Suprapubic skin (tissue), 3 donors: ENCODE measurements at regions not wholly inside any gene's neighbourhood (a gene's known extent, or its start where the extent isn't known, plus 50 kb on each side); places are given as distances from the start of the nearest gene placed in this dataset.

Source experiments
- EP300 ChIP-seq: sonication (generic); formaldehyde crosslinking; IDR thresholded peaks from one replicate; pipeline ENCODE4 v1.6.1; 2017; ENCODE audit warnings: antibody characterized with exemption
- POLR2A ChIP-seq, 2 donors: fragments of 450-650 bp; IDR thresholded peaks; one replicate each; pipeline ENCODE4 v1.6.1; 2017; ENCODE audit warnings: antibody characterized with exemption in 2 of 2, mild to moderate bottlenecking in 2 of 2, moderate library complexity in 2 of 2
- TF ChIP-seq, protein P1 (sequence below), 2 donors: fragments of 200-600 bp in 1 of 2; fragments of 450-650 bp in 1 of 2; sonication (generic) in 1 of 2; IDR thresholded peaks; one replicate each; pipeline ENCODE4 v1.5.1; 2016 to 2019; ENCODE audit warnings: antibody characterized with exemption in 2 of 2, mild to moderate bottlenecking in 1 of 2, moderate library complexity in 1 of 2

GRCh38 chr2:57558312-57558711, 488.3 kb upstream of the VRK2 start:
- TF ChIP-seq, protein P1, sequence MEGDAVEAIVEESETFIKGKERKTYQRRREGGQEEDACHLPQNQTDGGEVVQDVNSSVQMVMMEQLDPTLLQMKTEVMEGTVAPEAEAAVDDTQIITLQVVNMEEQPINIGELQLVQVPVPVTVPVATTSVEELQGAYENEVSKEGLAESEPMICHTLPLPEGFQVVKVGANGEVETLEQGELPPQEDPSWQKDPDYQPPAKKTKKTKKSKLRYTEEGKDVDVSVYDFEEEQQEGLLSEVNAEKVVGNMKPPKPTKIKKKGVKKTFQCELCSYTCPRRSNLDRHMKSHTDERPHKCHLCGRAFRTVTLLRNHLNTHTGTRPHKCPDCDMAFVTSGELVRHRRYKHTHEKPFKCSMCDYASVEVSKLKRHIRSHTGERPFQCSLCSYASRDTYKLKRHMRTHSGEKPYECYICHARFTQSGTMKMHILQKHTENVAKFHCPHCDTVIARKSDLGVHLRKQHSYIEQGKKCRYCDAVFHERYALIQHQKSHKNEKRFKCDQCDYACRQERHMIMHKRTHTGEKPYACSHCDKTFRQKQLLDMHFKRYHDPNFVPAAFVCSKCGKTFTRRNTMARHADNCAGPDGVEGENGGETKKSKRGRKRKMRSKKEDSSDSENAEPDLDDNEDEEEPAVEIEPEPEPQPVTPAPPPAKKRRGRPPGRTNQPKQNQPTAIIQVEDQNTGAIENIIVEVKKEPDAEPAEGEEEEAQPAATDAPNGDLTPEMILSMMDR (IDR thresholded peaks at IDR 0.05): no peak
- TF ChIP-seq POLR2A (IDR thresholded peaks at IDR 0.05) (no peak), EP300 (no peak)
